OCI-LY3 (cell line): ENCODE measurements at regions not wholly inside any gene's neighbourhood (a gene's known extent, or its start where the extent isn't known, plus 50 kb on each side); places are given as distances from the start of the nearest gene placed in this dataset.

ENCODE experiments used
- H2AFZ ChIP-seq: fragments of 200-600, 300-600 bp; shearing (Covaris generic); 2 replicates; pipeline ENCODE4 v1.6.0; 2014; ENCODE audit warnings: antibody characterized with exemption, low read depth, low read length
- H3K27ac ChIP-seq: fragments of 200-600, 300-600 bp; sonication (generic); 2 replicates; pipeline ENCODE4 v1.5.1; 2014; ENCODE audit warnings: mild to moderate bottlenecking, low read length, moderate library complexity, mixed read lengths
- H3K27me3 ChIP-seq: fragments of 200-600, 300-600 bp; sonication (generic); 2 replicates; pipeline ENCODE4 v1.6.1; 2014; ENCODE audit warnings: low read depth, low read length, mixed read lengths
- H3K36me3 ChIP-seq: fragments of 200-600, 300-600 bp; sonication (generic); replicated peaks from 2 replicates; pipeline ENCODE3; 2014; ENCODE audit warnings: low read depth, low read length, mixed read lengths
- H3K4me1 ChIP-seq: fragments of 300-600, 200-600 bp; sonication (generic); 2 replicates; pipeline ENCODE4 v1.6.1; 2014; ENCODE audit warnings: low read length, mixed read lengths
- H3K4me2 ChIP-seq: fragments of 200-600, 300-600 bp; sonication (generic); 2 replicates; pipeline ENCODE4 v1.6.1; 2014; ENCODE audit warnings: low read length, mixed read lengths
- H3K4me3 ChIP-seq: fragments of 300-600, 200-600 bp; sonication (generic); 2 replicates; pipeline ENCODE4 v1.5.1; 2014; ENCODE audit warnings: antibody characterized with exemption, mild to moderate bottlenecking, low read length, moderate library complexity
- H3K79me2 ChIP-seq: fragments of 300-600, 200-600 bp; shearing (Covaris generic); 2 replicates; pipeline ENCODE4 v1.6.1; 2014; ENCODE audit warnings: mild to moderate bottlenecking, low read length, mixed read lengths
- H3K9ac ChIP-seq: fragments of 300-600, 200-600 bp; shearing (Covaris generic); 2 replicates; pipeline ENCODE4 v1.6.0; 2014; ENCODE audit warnings: mild to moderate bottlenecking, low read length, moderate library complexity
- H3K9me3 ChIP-seq: fragments of 200-600, 300-600 bp; shearing (Covaris generic); 2 replicates; pipeline ENCODE4 v1.6.1; 2014; ENCODE audit warnings: low read length, mixed read lengths; ENCODE audit not compliant: insufficient read depth
- H4K20me1 ChIP-seq: fragments of 200-600, 300-600 bp; sonication (generic); 2 replicates; pipeline ENCODE4 v1.6.1; 2016; ENCODE audit warnings: low read length, mixed read lengths; ENCODE audit not compliant: insufficient read depth
- EZH2phosphoT487 ChIP-seq: fragments of 200-600 bp; shearing (Covaris generic); IDR thresholded peaks from 2 replicates; pipeline ENCODE4 v1.6.1; 2018; ENCODE audit warnings: antibody characterized with exemption, mixed run types, low read depth
- TF ChIP-seq, protein P1 (sequence below): fragments of 200-600, 300-600 bp; sonication (generic); IDR thresholded peaks from 2 replicates; pipeline ENCODE4 v1.5.1; 2014; ENCODE audit warnings: antibody characterized with exemption, low read length, low read depth

DNA sequence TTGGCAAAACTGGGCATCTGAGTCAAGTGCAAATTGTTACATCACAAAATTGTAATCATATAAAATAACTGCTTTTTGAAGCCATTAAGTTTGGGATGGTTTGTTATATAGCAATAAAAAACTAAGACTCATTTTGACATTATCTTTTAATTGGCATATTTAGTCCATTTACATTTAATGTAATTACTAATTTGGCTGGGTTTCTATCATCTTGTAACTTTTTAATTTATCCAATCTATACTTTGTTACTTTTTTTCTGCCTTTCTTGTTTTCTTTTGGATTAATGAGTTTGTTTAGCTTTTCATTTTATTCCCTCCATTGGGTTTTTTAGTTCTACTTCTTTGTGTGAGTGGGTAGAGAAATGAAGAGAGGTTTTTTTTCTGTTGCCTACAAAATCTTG, 76.3 kb downstream of the DRAM2 start:
- H3K36me3 ChIP-seq, result no peaks in the 10 kb centered on the region
- no peaks in the 10 kb centered on the region for H3K79me2 ChIP-seq
- H3K9me3 ChIP-seq, result no peaks in the 10 kb centered on the region
- TF ChIP-seq EZH2phosphoT487, result no peak
- TF ChIP-seq, protein P1, sequence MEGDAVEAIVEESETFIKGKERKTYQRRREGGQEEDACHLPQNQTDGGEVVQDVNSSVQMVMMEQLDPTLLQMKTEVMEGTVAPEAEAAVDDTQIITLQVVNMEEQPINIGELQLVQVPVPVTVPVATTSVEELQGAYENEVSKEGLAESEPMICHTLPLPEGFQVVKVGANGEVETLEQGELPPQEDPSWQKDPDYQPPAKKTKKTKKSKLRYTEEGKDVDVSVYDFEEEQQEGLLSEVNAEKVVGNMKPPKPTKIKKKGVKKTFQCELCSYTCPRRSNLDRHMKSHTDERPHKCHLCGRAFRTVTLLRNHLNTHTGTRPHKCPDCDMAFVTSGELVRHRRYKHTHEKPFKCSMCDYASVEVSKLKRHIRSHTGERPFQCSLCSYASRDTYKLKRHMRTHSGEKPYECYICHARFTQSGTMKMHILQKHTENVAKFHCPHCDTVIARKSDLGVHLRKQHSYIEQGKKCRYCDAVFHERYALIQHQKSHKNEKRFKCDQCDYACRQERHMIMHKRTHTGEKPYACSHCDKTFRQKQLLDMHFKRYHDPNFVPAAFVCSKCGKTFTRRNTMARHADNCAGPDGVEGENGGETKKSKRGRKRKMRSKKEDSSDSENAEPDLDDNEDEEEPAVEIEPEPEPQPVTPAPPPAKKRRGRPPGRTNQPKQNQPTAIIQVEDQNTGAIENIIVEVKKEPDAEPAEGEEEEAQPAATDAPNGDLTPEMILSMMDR, result no peak
- no peaks in the 10 kb centered on the region for H4K20me1 ChIP-seq
- H3K4me1 ChIP-seq, result no peaks in the 10 kb centered on the region
- no peak overlapping the region for H2AFZ ChIP-seq
- no peak overlapping the region for H3K9ac ChIP-seq
- no peaks in the 10 kb centered on the region for H3K27me3 ChIP-seq
- no peak overlapping the region for H3K4me2 ChIP-seq
- H3K27ac ChIP-seq, result no peak overlapping the region
- H3K4me3 ChIP-seq, result no peak overlapping the region

DNA sequence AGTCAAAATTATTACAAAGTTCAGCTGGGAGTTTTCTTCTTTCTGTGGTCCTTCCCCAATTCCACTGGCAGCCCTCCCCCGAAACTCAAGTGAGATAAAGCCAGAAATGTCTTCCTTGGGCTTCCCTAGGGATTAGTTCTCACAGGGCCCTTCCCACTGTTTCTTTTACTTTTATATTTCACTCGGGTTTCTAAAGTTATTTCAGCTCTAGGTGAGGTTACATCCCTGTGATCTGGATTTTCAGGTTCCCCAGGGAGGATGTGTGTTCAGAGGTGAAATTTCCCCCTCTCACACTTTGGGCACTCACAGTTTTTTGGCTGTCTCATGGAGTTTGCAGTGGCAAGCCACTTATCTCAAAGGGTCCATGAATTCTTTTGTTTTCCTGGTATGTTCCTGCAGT, 77.3 kb downstream of the DRAM2 start:
- no peak overlapping the region for H3K4me2 ChIP-seq
- no peaks in the 10 kb centered on the region for H3K36me3 ChIP-seq
- H3K4me1 ChIP-seq, result no peaks in the 10 kb centered on the region
- no peaks in the 10 kb centered on the region for H3K27me3 ChIP-seq
- no peaks in the 10 kb centered on the region for H3K9me3 ChIP-seq
- H3K9ac ChIP-seq, result no peak overlapping the region
- H4K20me1 ChIP-seq, result no peaks in the 10 kb centered on the region
- no peak overlapping the region for H2AFZ ChIP-seq
- no peak overlapping the region for H3K27ac ChIP-seq
- no peaks in the 10 kb centered on the region for H3K79me2 ChIP-seq
- H3K4me3 ChIP-seq, result no peak overlapping the region
- no peak for TF ChIP-seq EZH2phosphoT487
- TF ChIP-seq, protein P1, result no peak

DNA sequence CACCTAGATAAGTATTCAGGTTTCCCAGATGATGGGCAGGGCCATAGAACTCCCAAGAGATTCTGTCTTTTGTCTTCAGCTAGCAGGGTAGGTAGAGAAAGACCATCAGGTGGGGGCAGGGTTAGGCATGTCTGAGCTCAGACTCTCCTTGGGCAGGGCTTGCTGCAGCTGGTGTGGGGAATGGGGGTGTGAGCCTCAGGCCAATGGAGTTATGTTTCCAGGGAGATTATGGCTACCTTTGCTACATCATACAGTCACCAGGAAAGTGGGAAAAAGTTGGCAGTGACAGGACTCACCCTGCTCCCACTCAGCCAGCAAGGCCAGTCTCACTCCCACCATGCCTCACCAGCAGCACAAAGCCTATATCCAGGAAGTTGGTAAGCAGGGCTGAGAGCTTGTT, 77.8 kb downstream of the DRAM2 start:
- Histone ChIP-seq H3K4me1 (no peaks in the 10 kb centered on the region), H3K27ac (no peak overlapping the region), H4K20me1 (no peaks in the 10 kb centered on the region), H3K79me2 (no peaks in the 10 kb centered on the region), H3K4me2 (no peak overlapping the region), H3K9ac (no peak overlapping the region), H3K4me3 (no peak overlapping the region), H2AFZ (no peak overlapping the region), H3K9me3 (no peaks in the 10 kb centered on the region), H3K36me3 (no peaks in the 10 kb centered on the region), H3K27me3 (no peaks in the 10 kb centered on the region)
- TF ChIP-seq, protein P1, result no peak
- no peak for TF ChIP-seq EZH2phosphoT487

DNA sequence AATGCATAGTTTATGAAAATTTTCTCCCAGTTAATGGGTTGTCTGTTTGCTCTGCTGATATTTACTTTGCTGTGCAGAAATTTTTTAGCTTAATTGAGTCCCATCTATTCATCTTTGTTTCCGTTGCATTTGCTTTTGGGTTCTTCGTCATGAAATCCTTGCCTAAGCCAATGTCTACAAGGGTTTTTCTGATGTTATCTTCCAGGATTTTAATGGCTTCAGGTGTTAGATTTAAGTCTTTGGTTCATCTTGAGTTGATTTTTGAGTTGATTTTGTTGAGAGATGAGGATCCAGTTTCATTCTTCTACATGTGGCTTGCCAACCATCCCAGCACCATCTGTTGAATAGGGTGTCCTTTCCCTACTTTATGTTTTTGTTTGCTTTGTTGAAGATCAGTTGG, 85.2 kb downstream of the DRAM2 start:
- Histone ChIP-seq H3K9ac (no peak overlapping the region), H3K9me3 (no peaks in the 10 kb centered on the region)

More for the DNA sequence above, 85.2 kb downstream of the DRAM2 start:
- Histone ChIP-seq H3K4me3 (no peak overlapping the region), H3K36me3 (no peaks in the 10 kb centered on the region), H3K4me2 (no peak overlapping the region), H4K20me1 (no peaks in the 10 kb centered on the region), H3K27me3 (no peaks in the 10 kb centered on the region), H3K79me2 (no peaks in the 10 kb centered on the region), H2AFZ (no peak overlapping the region), H3K4me1 (no peaks in the 10 kb centered on the region), H3K27ac (no peak overlapping the region)
- TF ChIP-seq, protein P1, result no peak
- TF ChIP-seq EZH2phosphoT487, result no peak
